ENCODE measurements at regions not wholly inside any gene's neighbourhood (a gene's known extent, or its start where the extent isn't known, plus 50 kb on each side); places are given as distances from the start of the nearest gene placed in this dataset.
"Not testable (repeated sequence)": the region's sequence is repeated elsewhere in the genome, so short reads cannot be mapped to it uniquely, and the experiment has no call there.

DNA sequence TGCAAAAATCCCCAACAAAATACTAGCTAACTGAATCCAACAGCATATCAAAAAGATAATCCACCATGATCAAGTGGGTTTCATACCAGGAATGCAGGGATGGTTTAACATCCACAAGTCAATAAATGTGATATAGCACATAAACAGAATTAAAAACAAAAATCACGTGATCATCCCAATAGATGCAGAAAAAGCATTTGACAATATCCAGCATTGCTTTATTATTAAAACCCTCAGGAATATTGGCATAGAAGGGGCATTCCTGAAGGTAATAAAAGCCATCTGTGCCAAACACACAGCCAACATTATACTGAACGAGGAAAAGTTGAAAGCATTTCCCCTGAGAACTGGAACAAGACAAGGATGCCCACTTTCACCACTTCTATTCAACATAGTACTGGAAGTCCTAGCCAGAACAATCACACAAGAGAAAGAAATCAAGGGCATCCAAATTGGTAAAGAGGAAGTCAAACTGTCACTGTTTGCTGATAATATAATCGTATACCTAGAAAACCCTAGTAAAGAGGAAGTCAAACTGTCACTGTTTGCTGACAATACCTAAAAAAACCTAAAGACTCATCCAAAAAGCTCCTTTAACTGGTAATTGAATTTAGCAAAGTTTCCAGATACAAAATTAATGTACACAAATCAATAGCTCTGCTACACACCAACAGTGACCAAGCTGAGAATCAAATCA lies 109.8 kb downstream of the RNASET2 start:
- no CpG with 5 or more reads among the region's 3 CpGs for WGBS (ENCODE audit: insufficient coverage, insufficient read length)
- not testable (repeated sequence) for DNase-seq (ENCODE audit: low read depth, low spot score); H3K4me3 ChIP-seq (ENCODE audit: low read length); H3K36me3 ChIP-seq (ENCODE audit: control insufficient read depth, insufficient read depth, low read length); H3K27me3 ChIP-seq (ENCODE audit: control insufficient read depth, insufficient read depth, low read length); H3K9me3 ChIP-seq (ENCODE audit: control insufficient read depth, insufficient read depth, low read length); H3K4me1 ChIP-seq (ENCODE audit: control insufficient read depth, insufficient read depth, low read length); H3K27ac ChIP-seq (ENCODE audit: low read length)

DNA sequence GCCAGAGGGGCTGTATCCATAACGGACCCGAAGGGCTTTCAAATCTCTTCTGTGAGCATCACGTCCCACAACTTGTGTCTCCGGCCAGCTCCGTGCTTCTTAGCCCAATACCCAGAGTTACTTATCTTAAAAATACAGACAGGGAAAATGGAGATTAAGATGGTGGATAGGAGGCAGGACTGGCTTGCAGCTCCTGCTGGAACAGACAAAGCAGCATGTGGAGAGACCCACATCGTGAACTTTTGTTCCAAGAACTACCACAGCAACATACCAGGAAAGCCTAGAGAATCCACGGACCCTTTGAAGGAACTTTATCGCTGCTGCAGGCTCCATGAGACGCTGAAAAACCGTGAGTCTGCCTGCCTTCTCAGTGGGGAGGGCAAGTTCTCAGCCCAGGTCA lies 113.7 kb downstream of the RNASET2 start:
- Histone ChIP-seq H3K27ac (ENCODE audit: low read length) (no peak overlapping the region), H3K9me3 (ENCODE audit: control insufficient read depth, insufficient read depth, low read length) (no peaks in the 10 kb centered on the region), H3K27me3 (ENCODE audit: control insufficient read depth, insufficient read depth, low read length) (no peaks in the 10 kb centered on the region), H3K4me3 (ENCODE audit: low read length) (no peak overlapping the region), H3K36me3 (ENCODE audit: control insufficient read depth, insufficient read depth, low read length) (no peaks in the 10 kb centered on the region), H3K4me1 (ENCODE audit: control insufficient read depth, insufficient read depth, low read length) (no peaks in the 10 kb centered on the region)
- no peak for DNase-seq (ENCODE audit: low read depth, low spot score)
- no CpG with 5 or more reads among the region's 10 CpGs for WGBS (ENCODE audit: insufficient coverage, insufficient read length)

DNA sequence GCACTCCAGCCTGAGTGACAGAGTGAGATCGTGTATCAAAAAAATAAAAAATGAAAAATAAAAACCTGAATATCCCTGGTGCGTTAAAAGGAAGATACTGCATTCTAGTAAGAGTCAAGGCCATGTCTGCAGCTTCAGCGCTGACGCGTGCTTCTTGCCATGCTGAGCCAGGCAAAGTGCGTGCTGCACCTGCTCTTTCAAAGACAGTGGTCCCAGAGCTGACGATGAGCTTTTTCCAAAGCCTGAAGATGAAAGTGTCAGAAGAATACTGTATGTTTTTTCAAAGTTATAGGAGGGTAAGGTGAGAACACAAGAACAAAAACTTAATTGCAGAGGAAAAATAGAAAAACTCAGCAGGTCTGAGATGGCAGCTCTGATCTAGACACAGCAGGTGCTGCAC lies 115.1 kb downstream of the RNASET2 start:
- Histone ChIP-seq H3K27me3 (ENCODE audit: control insufficient read depth, insufficient read depth, low read length) (no peaks in the 10 kb centered on the region), H3K4me1 (ENCODE audit: control insufficient read depth, insufficient read depth, low read length) (0 out of 2 replicates have a peak, but pooled peaks cover 2% of the 10 kb centered on the region), H3K4me3 (ENCODE audit: low read length) (no peak overlapping the region), H3K9me3 (ENCODE audit: control insufficient read depth, insufficient read depth, low read length) (no peaks in the 10 kb centered on the region), H3K27ac (ENCODE audit: low read length) (no peak overlapping the region), H3K36me3 (ENCODE audit: control insufficient read depth, insufficient read depth, low read length) (no peaks in the 10 kb centered on the region)
- no CpG with 5 or more reads among the region's 7 CpGs for WGBS (ENCODE audit: insufficient coverage, insufficient read length)
- DNase-seq (ENCODE audit: low read depth, low spot score): no peak

DNA sequence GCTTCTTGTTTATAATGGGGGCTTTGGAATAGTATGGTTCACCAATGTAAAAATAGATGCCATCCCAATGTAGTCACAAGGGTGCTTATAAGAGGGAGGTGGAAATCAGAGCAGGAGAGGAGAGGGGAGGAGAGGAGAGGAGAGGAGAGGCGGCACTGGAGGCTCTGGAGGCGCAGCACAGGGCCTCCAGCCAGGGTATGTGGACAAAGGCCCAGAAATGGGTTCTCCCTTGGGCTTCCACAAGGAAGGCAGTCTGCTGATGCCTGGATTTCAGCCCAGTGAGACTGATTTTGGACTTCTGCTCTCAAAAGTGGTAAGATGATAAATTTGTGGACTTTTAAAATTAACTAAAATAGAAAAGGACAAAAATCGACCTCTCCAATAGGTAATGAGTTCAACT lies 116.8 kb downstream of the RNASET2 start:
- Histone ChIP-seq H3K36me3 (ENCODE audit: control insufficient read depth, insufficient read depth, low read length) (no peaks in the 10 kb centered on the region), H3K4me3 (ENCODE audit: low read length) (no peak overlapping the region), H3K9me3 (ENCODE audit: control insufficient read depth, insufficient read depth, low read length) (no peaks in the 10 kb centered on the region), H3K4me1 (ENCODE audit: control insufficient read depth, insufficient read depth, low read length) (0 out of 2 replicates have a peak, but pooled peaks cover 2% of the 10 kb centered on the region), H3K27ac (ENCODE audit: low read length) (no peak overlapping the region), H3K27me3 (ENCODE audit: control insufficient read depth, insufficient read depth, low read length) (no peaks in the 10 kb centered on the region)
- WGBS (ENCODE audit: insufficient coverage, insufficient read length): no CpG with 5 or more reads among the region's 3 CpGs
- DNase-seq (ENCODE audit: low read depth, low spot score): no peak

DNA sequence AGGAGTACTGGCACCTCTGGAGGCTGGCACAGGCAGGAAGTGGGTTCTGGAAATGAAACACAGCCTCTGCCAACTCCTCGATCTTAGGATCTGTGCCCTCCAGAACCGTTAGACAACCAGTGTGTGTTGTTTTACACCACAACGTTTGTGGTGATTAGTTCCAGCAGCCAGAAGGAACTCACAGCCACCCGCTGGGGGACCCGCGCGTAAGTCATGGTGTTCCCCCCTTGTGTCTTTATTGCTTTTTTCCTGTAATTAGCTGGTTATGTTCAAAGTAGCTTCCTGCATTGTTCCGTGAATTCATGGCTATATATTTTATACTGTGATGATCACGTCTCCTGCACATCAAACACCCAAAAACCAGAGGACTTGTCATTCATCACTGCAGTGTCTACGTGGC lies 117.4 kb downstream of the RNASET2 start:
- no CpG with 5 or more reads among the region's 10 CpGs for WGBS (ENCODE audit: insufficient coverage, insufficient read length)
- H3K4me3 ChIP-seq (ENCODE audit: low read length): no peak overlapping the region
- no peaks in the 10 kb centered on the region for H3K9me3 ChIP-seq (ENCODE audit: control insufficient read depth, insufficient read depth, low read length)
- no peak overlapping the region for H3K27ac ChIP-seq (ENCODE audit: low read length)
- no peak for DNase-seq (ENCODE audit: low read depth, low spot score)
- H3K27me3 ChIP-seq (ENCODE audit: control insufficient read depth, insufficient read depth, low read length): no peaks in the 10 kb centered on the region
- 0 out of 2 replicates have a peak, but pooled peaks cover 2% of the 10 kb centered on the region for H3K4me1 ChIP-seq (ENCODE audit: control insufficient read depth, insufficient read depth, low read length)
- no peaks in the 10 kb centered on the region for H3K36me3 ChIP-seq (ENCODE audit: control insufficient read depth, insufficient read depth, low read length)

DNA sequence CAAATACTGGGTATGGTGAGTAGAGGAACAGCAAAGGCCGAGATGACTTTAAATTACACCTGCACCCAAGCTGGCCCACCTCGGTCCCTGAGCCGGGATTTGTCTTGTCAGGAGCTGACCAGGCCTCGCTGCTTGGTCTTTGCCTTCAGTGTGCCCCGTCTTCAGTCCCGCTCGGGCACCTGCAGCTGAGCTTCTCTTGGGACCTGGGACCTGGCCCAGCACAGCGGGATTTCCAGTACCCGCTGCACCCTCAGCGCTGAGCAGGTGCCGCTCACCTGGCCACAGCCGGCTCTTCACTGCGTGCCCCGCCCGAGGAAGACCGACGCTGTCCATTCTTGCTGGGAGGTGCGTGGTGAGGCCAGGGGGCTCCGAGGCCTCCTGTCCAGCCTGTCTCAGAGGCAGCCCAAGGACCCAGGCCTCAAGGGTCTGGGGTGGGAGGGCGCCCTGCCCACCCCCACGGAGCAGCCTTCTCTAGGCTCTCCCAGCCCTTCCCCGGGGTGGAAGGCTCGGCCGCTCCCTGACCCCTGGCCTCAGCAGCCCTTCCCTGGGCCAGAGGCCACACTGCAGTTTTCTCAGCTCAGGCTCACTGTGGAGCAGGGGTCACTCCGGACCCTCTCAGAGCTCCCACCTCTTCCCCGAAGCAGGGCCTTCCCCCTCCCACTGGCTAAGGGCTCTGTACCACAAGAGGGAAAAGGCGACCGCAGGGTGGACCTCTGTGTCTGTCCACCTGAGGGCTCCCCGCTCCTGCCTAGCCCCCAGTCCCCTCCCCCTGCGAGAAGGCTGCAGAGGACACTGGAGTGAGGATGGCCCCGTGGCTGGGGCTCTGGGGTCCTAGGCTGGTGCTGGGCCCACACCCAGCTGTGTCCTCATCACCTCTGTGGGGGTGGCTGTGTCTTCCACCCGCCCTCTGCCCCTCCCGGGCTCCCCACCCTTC lies 119.3 kb downstream of the RNASET2 start:
- no peak for DNase-seq (ENCODE audit: low read depth, low spot score)
- Histone ChIP-seq H3K9me3 (ENCODE audit: control insufficient read depth, insufficient read depth, low read length) (no peaks in the 10 kb centered on the region), H3K27ac (ENCODE audit: low read length) (no peak overlapping the region), H3K4me3 (ENCODE audit: low read length) (no peak overlapping the region), H3K27me3 (ENCODE audit: control insufficient read depth, insufficient read depth, low read length) (no peaks in the 10 kb centered on the region), H3K36me3 (ENCODE audit: control insufficient read depth, insufficient read depth, low read length) (no peaks in the 10 kb centered on the region), H3K4me1 (ENCODE audit: control insufficient read depth, insufficient read depth, low read length) (0 out of 2 replicates have a peak, but pooled peaks cover 2% of the 10 kb centered on the region)
- WGBS (ENCODE audit: insufficient coverage, insufficient read length): no CpG with 5 or more reads among the region's 33 CpGs

DNA sequence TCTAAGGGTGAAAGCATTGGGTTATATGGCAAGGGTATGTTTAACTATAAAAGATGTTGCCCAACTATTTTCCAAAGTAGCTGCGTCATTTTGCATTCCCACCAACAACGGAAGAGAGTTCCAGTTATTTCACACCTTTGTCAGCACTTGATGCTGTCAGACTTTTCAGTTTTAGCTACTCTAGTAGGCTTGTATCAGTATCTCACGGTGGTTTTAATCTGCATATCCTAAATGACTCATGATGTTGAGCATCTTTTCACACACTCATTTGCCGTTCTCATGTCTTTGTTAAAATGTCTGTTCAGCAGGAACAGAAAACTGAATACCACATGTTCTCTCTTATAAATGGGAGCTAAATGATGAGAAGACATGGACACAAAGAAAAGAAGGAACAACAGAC lies 122.3 kb downstream of the RNASET2 start:
- no CpG with 5 or more reads among the region's 4 CpGs for WGBS (ENCODE audit: insufficient coverage, insufficient read length)
- Histone ChIP-seq H3K4me1 (ENCODE audit: control insufficient read depth, insufficient read depth, low read length) (0 out of 2 replicates have a peak, but pooled peaks cover 2% of the 10 kb centered on the region), H3K4me3 (ENCODE audit: low read length) (no peak overlapping the region), H3K36me3 (ENCODE audit: control insufficient read depth, insufficient read depth, low read length) (no peaks in the 10 kb centered on the region), H3K27me3 (ENCODE audit: control insufficient read depth, insufficient read depth, low read length) (no peaks in the 10 kb centered on the region), H3K9me3 (ENCODE audit: control insufficient read depth, insufficient read depth, low read length) (no peaks in the 10 kb centered on the region), H3K27ac (ENCODE audit: low read length) (no peak overlapping the region)
- DNase-seq (ENCODE audit: low read depth, low spot score): no peak

DNA sequence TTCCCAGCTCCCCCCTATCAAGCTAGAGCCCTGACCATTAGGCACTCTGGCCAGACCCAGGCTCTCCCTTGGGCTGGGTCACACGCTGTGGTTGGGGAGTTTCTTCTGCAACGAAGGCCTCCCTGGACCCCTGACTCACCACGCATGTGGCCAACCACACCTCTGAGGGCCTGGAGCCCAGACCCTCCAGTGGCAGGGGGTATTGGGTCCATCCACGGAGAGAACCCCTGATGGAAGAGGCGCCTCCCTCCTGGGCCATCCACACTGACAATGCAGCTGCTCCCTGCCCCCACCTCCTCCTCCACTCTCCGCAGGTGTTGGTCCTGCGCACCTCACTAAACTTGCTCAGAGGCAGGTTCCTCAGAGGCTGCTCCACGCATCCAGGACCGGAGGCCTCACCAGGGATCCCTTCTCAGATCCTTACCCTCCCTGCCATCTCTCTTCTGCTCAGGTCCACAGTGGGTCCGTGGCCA lies 125.4 kb downstream of the RNASET2 start:
- Histone ChIP-seq H3K27me3 (ENCODE audit: control insufficient read depth, insufficient read depth, low read length) (no peaks in the 10 kb centered on the region), H3K4me3 (ENCODE audit: low read length) (no peak overlapping the region), H3K27ac (ENCODE audit: low read length) (no peak overlapping the region), H3K4me1 (ENCODE audit: control insufficient read depth, insufficient read depth, low read length) (no peaks in the 10 kb centered on the region), H3K36me3 (ENCODE audit: control insufficient read depth, insufficient read depth, low read length) (no peaks in the 10 kb centered on the region), H3K9me3 (ENCODE audit: control insufficient read depth, insufficient read depth, low read length) (no peaks in the 10 kb centered on the region)
- WGBS (ENCODE audit: insufficient coverage, insufficient read length): no CpG with 5 or more reads among the region's 10 CpGs
- DNase-seq (ENCODE audit: low read depth, low spot score): no peak

DNA sequence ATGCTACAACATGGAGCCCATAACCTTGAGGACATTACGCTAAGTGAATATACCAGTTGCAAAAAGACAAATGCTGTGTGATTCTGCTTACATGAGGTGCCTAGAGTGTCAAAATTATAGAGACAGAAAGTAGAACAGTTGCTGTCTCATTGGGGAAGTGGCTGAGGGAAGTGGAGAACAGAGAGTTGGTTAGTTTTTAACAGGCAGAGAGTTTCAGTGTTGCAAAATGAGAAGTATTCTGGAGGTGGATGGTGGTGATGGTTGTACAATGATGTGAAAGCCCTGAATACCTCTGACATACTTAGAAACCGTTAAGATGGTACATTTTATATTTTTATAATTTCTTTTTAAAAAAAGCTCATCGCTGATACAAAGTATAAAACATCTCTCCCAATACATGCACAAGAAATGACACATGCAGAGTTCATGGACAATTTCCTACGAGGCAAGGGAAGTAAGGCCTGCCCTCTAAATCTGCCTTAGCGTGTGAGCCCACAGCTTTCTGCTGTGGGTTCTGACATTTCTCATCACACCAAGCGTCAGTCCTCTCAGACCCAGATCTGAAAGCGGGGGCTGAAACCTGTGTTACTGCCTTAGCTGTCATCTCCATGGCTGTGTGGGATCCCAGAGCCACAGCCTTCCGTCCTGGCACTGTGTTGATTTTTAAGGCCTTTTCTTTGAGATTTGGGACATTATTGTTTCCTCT lies 126.0 kb downstream of the RNASET2 start:
- Histone ChIP-seq H3K4me3 (ENCODE audit: low read length) (no peak overlapping the region), H3K9me3 (ENCODE audit: control insufficient read depth, insufficient read depth, low read length) (no peaks in the 10 kb centered on the region), H3K27me3 (ENCODE audit: control insufficient read depth, insufficient read depth, low read length) (no peaks in the 10 kb centered on the region), H3K4me1 (ENCODE audit: control insufficient read depth, insufficient read depth, low read length) (no peaks in the 10 kb centered on the region), H3K36me3 (ENCODE audit: control insufficient read depth, insufficient read depth, low read length) (no peaks in the 10 kb centered on the region), H3K27ac (ENCODE audit: low read length) (no peak overlapping the region)
- no CpG with 5 or more reads among the region's 8 CpGs for WGBS (ENCODE audit: insufficient coverage, insufficient read length)
- DNase-seq (ENCODE audit: low read depth, low spot score): no peak

DNA sequence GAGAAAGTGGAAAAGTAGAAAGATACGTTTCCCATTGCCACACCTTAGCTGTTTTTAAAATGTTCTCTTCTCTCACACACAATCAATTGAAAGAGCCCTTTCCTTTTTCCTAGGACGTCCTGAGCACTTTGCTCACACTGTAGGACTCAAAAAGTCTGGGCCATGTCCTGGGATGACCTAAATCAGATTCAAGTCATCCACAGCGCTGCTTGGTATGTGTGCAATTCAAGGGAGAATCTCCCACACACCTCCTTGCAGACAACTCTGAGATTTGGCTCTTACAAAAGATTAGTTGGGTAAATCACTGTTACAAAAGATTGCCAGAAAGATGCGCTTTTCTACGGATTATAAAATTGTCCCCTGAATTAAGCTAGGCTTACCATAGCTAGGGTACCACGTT lies 130.1 kb downstream of the RNASET2 start:
- no peaks in the 10 kb centered on the region for H3K9me3 ChIP-seq (ENCODE audit: control insufficient read depth, insufficient read depth, low read length)
- H3K27ac ChIP-seq (ENCODE audit: low read length): no peak overlapping the region
- no peaks in the 10 kb centered on the region for H3K36me3 ChIP-seq (ENCODE audit: control insufficient read depth, insufficient read depth, low read length)
- no peak overlapping the region for H3K4me3 ChIP-seq (ENCODE audit: low read length)
- no peaks in the 10 kb centered on the region for H3K4me1 ChIP-seq (ENCODE audit: control insufficient read depth, insufficient read depth, low read length)
- DNase-seq (ENCODE audit: low read depth, low spot score): no peak
- H3K27me3 ChIP-seq (ENCODE audit: control insufficient read depth, insufficient read depth, low read length): no peaks in the 10 kb centered on the region
- WGBS (ENCODE audit: insufficient coverage, insufficient read length): no CpG with 5 or more reads among the region's 6 CpGs
